Activated T-helper 2 cell treated with anti-CD3 and anti-CD28 coated beads, Interferon-gamma antibody, Interleukin-2, Interleukin-4, amounts not matched to agents 10 μg/mL and 5 μg/mL and 100 μg/mL, durations not matched to agents 14 hours and 24 hours and 36 hours (primary cell): ENCODE measurements at regions not wholly inside any gene's neighbourhood (a gene's known extent, or its start where the extent isn't known, plus 50 kb on each side); places are given as distances from the start of the nearest gene placed in this dataset.

Source experiments
- DNase-seq: peaks from one replicate; pipeline ENCODE4 v3.0.0; 2021; ENCODE audit warnings: low spot score
- H3K27ac Mint-ChIP-seq: one replicate; pipeline ENCODE4 v1.8.0; 2021; ENCODE audit warnings: mixed read lengths
- H3K27me3 Mint-ChIP-seq: one replicate; pipeline ENCODE4 v1.8.0; 2021; ENCODE audit warnings: low read depth, mixed read lengths
- H3K36me3 Mint-ChIP-seq: one replicate; pipeline ENCODE4 v1.8.0; 2021; ENCODE audit warnings: low read depth, mixed read lengths
- H3K4me1 Mint-ChIP-seq: one replicate; pipeline ENCODE4 v1.8.0; 2021; ENCODE audit warnings: low read depth, mixed read lengths
- H3K4me3 Mint-ChIP-seq: one replicate; pipeline ENCODE4 v1.8.0; 2021; ENCODE audit warnings: low read depth, mild to moderate bottlenecking, moderate library complexity, mixed read lengths
- H3K9me3 Mint-ChIP-seq: one replicate; pipeline ENCODE4 v1.8.0; 2021; ENCODE audit warnings: mixed read lengths
- intact Hi-C: fragments of 100-400 bp; cut with micrococcal nuclease; formaldehyde crosslinking; loops from one replicate; pipeline ENCODE4 v1.15.1; 2023

DNA sequence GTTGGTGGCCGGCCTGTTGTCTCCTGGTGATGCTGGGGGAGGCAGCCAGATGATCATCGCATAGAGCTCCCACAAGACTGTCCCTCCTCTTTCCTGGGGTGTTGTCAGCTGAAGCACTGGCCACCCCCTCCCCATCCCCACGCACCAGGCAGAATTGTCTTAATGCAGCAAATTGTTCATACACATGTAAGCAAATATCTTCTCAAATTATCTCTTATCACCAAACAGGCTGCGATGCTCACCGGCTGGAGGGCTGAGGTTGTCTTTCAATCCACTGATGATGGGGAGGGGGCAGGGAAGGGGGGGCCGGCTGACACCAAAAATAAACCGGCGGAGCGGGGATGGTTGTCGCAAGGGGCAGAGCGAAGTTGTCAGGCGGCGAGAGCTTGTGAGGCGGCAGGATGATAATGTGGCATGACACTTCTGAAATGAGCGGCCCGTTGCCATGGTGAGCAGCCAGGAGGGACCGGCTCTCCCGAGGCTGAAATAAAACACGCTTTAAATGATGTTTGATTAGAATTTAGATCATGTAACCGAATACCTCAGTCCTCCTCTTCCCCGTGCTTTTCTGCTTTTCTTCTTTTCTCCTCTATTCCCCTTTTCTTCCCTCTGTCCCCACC lies 59.8 kb downstream of the MRM1 start:
- H3K4me3 Mint-ChIP-seq: no peak overlapping the region
- H3K27ac Mint-ChIP-seq: no peak overlapping the region
- DNase-seq: no peak
- H3K27me3 Mint-ChIP-seq: peaks cover 24% of the 10 kb centered on the region
- no peaks in the 10 kb centered on the region for H3K9me3 Mint-ChIP-seq
- intact Hi-C loops: no loop called here
- no peaks in the 10 kb centered on the region for H3K36me3 Mint-ChIP-seq
- H3K4me1 Mint-ChIP-seq: no peaks in the 10 kb centered on the region

DNA sequence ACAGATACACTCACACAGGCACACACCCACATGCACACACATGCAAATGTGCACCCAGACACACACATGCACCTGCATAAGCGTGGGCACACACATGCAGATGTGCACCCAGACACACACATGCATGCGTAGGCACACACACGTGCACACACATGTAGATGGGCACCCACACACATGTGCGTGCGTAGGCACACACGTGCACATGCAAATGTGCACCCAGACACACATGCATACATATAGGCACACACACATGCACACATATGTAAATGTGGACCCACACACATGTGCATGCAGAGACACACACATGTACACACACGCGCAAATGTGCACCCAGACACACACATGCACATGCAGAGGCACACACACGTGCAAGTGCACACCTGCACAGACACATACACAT lies 60.3 kb downstream of the MRM1 start:
- no peaks in the 10 kb centered on the region for H3K9me3 Mint-ChIP-seq
- intact Hi-C loops: no loop called here
- no peak overlapping the region for H3K4me3 Mint-ChIP-seq
- H3K27me3 Mint-ChIP-seq: peaks cover 21% of the 10 kb centered on the region
- H3K4me1 Mint-ChIP-seq: no peaks in the 10 kb centered on the region
- H3K36me3 Mint-ChIP-seq: no peaks in the 10 kb centered on the region
- no peak for DNase-seq
- H3K27ac Mint-ChIP-seq: no peak overlapping the region

DNA sequence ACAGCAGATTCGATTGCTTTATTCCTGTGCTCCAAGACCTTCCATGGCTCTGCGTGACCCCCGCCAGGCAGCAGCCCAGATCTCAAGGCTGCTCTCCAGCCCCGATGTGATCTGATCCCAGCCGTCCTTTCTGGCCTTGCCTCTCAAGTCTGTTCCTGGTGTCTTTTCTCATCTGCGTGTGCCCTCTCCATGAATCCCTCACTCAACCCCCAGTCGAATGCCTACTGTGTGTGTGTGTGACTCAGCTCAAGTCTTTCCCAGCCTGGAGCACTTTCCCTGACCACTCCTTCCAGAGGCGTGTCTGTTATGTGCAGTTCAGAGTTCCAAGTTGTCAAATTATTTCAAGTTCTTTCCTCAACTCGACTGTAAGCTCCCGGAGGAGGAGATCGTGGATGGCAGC lies 64.0 kb downstream of the MRM1 start:
- H3K4me1 Mint-ChIP-seq: peaks cover 3% of the 10 kb centered on the region
- H3K9me3 Mint-ChIP-seq: no peaks in the 10 kb centered on the region
- intact Hi-C loops: no loop called here
- DNase-seq: no peak
- no peaks in the 10 kb centered on the region for H3K36me3 Mint-ChIP-seq
- H3K27me3 Mint-ChIP-seq: peaks cover 6% of the 10 kb centered on the region
- no peak overlapping the region for H3K27ac Mint-ChIP-seq
- H3K4me3 Mint-ChIP-seq: no peak overlapping the region

DNA sequence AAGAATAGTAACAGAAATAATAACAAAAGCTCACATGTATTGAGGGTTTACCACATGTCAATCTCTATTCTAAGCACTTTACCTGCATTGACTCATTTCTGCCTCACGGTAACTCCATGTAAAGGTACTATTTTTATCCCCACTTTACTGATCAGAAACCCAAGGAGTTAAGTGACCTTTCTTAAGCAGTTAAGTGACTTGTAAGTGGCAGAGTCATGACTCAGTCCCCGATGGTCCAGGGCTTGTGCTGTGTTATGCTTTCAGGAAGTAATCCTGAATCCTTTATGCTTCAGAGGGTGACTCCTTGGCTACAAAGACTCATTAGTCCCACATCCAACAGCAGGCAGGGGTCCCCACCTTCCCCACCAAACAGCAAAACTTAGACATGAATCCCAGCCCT lies 66.5 kb downstream of the MRM1 start:
- Mint-ChIP-seq H3K27ac (no peak overlapping the region), H3K36me3 (no peaks in the 10 kb centered on the region), H3K27me3 (peaks cover 4% of the 10 kb centered on the region), H3K4me3 (no peak overlapping the region), H3K9me3 (no peaks in the 10 kb centered on the region), H3K4me1 (peaks cover 6% of the 10 kb centered on the region)
- intact Hi-C loops: no loop called here
- no peak for DNase-seq

DNA sequence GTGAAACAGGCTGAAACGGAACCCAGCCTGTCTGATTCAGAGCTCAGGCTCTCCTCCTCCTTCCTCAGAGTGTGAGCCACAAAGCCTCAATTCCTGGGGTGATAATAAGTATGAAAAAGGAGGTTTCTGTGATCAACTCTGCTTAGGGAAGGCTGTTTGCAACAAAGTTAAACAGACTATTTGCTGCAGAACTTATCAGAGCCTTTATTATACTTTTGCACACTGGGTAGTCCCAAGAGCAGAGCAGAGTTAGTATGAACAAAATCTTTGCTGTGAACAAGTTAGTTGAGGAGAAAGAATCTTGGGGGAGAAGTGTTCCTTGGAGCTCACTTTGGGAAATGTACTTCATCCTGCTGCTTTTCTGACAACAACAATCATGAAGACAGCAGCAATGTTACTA lies 67.4 kb downstream of the MRM1 start:
- intact Hi-C loops: no loop called here
- H3K4me3 Mint-ChIP-seq: no peak overlapping the region
- H3K4me1 Mint-ChIP-seq: peaks cover 15% of the 10 kb centered on the region
- peaks cover 1% of the 10 kb centered on the region for H3K27me3 Mint-ChIP-seq
- H3K36me3 Mint-ChIP-seq: no peaks in the 10 kb centered on the region
- no peaks in the 10 kb centered on the region for H3K9me3 Mint-ChIP-seq
- no peak for DNase-seq
- H3K27ac Mint-ChIP-seq: no peak overlapping the region

DNA sequence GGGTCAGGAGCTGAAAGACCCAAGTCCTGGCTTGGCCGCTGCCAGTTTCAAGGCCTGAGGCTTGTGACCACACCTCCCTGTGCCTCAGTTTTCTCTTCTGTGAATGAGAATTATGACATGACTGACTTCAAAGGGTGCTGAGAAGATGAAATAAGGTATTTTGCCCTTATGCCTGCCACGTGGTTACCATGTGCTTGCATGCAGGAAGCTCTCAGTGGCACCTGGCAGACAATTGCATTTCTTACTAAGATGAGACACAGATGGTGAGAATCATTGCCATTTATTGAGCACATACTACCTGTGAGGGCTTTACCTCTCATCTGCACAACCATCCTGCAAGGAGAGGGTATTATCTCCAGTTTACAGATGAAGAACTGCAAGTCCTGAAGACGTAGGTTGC lies 69.8 kb downstream of the MRM1 start:
- Mint-ChIP-seq H3K27ac (no peak overlapping the region), H3K4me3 (no peak overlapping the region)

DNA sequence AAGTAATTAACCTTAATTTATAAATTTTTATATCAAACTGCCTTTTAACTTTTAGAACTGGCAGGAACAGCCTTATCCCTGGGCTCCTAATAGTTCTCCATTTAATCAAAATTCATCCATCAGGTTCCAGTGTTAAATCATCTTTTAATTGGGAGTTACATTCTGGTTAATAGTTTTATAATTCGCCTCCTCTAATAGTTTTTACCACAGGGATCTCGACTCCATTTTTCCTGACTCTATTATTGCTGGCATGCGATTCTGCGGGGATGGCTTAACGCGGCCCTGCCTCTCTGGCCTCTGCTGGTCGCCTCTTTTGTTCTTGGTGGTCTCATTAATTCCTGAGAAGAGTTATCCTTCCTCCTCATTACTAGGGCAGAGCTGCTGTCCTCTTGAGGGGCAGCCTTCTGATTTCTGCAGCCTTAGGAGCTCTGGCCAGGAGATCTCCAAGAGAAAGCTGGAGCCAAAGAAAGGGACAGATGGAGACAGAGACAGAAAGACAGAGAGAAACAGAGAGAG lies 71.1 kb downstream of the MRM1 start:
- Mint-ChIP-seq H3K4me1 (peaks cover 43% of the 10 kb centered on the region), H3K9me3 (no peaks in the 10 kb centered on the region), H3K36me3 (no peaks in the 10 kb centered on the region), H3K27me3 (peaks cover 1% of the 10 kb centered on the region), H3K27ac (peak overlapping the region; percentile 54), H3K4me3 (no peak overlapping the region)
- intact Hi-C loops: no loop called here
- DNase-seq: no peak

More for the DNA sequence above, 69.8 kb downstream of the MRM1 start:
- peaks cover 38% of the 10 kb centered on the region for H3K4me1 Mint-ChIP-seq
- no peak for DNase-seq
- peaks cover 1% of the 10 kb centered on the region for H3K27me3 Mint-ChIP-seq
- intact Hi-C loops: no loop called here
- H3K36me3 Mint-ChIP-seq: no peaks in the 10 kb centered on the region
- H3K9me3 Mint-ChIP-seq: no peaks in the 10 kb centered on the region

DNA sequence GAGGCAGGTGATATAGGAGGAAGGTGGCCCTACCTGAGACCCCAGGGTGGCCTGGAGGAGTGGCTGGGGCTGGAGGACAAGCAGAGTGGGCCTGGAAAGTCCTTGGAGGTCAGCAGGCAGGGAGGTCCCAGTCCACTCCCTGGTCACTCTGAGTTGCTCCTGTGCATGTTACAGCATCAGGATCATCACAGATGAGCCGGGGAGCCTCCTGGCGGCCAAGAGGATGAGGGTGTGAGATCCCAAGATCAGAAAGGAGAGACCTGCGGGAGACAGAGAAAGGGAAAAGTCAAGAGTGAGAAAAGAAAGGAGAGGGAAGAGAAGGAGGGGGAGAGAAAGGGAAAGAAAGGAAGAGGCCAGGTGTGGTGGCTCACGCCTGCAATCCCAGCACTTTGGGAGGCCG lies 71.7 kb downstream of the MRM1 start:
- intact Hi-C loops: no loop called here
- no peak for DNase-seq
- Mint-ChIP-seq H3K4me1 (peaks cover 43% of the 10 kb centered on the region), H3K27ac (peak overlapping the region; percentile 54), H3K36me3 (no peaks in the 10 kb centered on the region), H3K9me3 (no peaks in the 10 kb centered on the region), H3K4me3 (no peak overlapping the region), H3K27me3 (peaks cover 1% of the 10 kb centered on the region)

DNA sequence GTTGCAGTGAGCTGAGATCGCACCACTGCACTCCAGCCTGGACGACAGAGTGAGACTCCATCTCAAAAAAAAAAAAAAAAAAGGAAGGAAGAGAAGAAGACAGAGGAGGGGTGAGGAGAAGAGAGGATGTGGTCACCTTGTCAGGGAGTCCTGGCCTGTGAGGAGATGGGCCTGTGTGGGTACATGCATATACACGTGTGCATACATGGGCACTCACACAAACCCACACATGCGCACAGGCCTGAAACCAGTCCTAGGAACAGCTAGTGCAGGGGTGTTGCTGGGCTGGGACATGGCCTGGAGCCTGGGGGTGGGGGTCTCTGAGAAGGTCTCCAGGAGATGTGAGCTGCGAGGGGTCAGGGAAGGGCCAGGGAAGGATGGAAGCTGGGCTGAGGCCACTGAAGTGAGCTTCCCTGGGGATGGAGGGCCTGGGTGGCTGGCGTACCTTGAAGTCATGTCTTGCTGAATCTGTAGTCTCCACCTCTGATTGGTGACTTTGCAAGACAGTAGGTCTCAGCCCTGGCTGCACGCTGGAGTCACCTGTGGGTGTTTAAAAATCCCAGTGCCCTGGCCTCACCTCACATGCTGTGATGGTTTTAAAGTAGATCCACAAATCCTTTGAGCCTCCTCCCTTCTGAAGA lies 72.4 kb downstream of the MRM1 start:
- Mint-ChIP-seq H3K4me1 (peaks cover 43% of the 10 kb centered on the region), H3K27ac (peak overlapping the region; percentile 86)
- intact Hi-C loops: no loop called here

DNA sequence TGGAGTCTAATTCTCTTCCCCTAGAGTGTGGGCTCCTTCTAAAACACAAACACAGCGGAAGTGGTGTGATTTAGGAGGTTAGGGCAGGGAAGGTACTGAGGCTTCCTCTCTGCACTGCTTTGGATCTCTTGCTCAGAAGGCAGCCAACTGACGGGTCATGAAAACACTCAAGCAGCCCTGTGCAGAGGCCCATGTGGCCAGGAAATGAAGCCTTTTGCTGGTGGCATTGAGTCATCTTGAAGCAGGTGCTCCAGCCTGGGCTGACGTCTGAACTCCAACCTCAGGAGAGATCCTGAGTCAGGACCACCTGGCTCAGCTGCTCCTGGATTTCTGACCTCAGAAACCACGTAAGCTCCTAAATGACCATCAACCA lies 72.9 kb downstream of the MRM1 start:
- intact Hi-C loops: no loop called here
- Mint-ChIP-seq H3K4me1 (peaks cover 43% of the 10 kb centered on the region), H3K27ac (peak overlapping the region; percentile 86), H3K4me3 (no peak overlapping the region), H3K9me3 (no peaks in the 10 kb centered on the region), H3K27me3 (peaks cover 1% of the 10 kb centered on the region), H3K36me3 (no peaks in the 10 kb centered on the region)
- DNase-seq: peak; percentile 61

More for the DNA sequence above, 72.4 kb downstream of the MRM1 start:
- Mint-ChIP-seq H3K27me3 (peaks cover 1% of the 10 kb centered on the region), H3K9me3 (no peaks in the 10 kb centered on the region), H3K4me3 (no peak overlapping the region), H3K36me3 (no peaks in the 10 kb centered on the region)
- no peak for DNase-seq

DNA sequence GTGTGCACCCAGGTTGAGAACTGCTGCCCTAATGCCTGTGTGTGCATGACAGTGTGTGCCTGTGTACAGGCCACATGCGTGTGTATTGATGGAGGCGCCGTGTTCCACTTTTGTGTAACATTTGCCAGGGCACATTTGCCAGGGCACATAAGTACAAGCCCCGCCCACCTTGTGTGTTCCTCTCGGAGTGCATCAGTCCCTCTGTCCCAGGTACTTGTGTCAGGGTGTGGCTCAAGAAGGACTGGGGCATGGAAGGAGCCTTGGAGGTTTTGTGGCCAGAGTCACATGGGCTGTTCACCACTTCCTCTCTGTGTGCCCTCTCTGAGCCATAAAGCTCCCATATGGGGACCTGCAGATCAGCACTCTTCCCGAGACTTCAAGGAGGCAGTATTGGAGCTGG lies 73.9 kb downstream of the MRM1 start:
- Mint-ChIP-seq H3K9me3 (no peaks in the 10 kb centered on the region), H3K27me3 (no peaks in the 10 kb centered on the region), H3K36me3 (no peaks in the 10 kb centered on the region), H3K27ac (peak overlapping the region; percentile 73), H3K4me3 (peak overlapping the region; percentile 32), H3K4me1 (peaks cover 40% of the 10 kb centered on the region)
- DNase-seq: peak; percentile 39
- intact Hi-C loops: no loop called here

DNA sequence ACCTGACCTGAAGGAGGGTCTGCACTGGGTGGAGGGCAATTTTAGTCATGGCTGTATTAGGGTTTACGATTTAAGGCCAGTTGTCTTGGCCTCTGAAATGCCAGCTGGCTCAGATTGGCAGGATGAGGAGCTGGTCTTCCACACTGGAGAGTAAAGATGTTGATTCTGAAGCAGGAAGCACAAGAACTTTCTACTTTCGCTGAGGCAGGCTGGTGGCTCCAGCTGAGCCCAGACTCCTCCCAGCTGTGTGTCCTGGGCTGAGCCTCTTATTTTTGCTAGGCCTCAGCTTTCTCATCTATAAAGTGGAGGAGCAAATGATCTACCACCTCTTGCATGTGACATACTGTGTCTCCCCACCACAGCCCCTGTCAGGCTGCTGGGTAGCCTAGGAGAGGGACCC lies 74.4 kb downstream of the MRM1 start:
- Mint-ChIP-seq H3K27ac (peak overlapping the region; percentile 73), H3K36me3 (no peaks in the 10 kb centered on the region), H3K27me3 (no peaks in the 10 kb centered on the region), H3K4me1 (peaks cover 40% of the 10 kb centered on the region), H3K9me3 (no peaks in the 10 kb centered on the region), H3K4me3 (peak overlapping the region; percentile 32)
- peak; percentile 17 for DNase-seq
- intact Hi-C loops: no loop called here

DNA sequence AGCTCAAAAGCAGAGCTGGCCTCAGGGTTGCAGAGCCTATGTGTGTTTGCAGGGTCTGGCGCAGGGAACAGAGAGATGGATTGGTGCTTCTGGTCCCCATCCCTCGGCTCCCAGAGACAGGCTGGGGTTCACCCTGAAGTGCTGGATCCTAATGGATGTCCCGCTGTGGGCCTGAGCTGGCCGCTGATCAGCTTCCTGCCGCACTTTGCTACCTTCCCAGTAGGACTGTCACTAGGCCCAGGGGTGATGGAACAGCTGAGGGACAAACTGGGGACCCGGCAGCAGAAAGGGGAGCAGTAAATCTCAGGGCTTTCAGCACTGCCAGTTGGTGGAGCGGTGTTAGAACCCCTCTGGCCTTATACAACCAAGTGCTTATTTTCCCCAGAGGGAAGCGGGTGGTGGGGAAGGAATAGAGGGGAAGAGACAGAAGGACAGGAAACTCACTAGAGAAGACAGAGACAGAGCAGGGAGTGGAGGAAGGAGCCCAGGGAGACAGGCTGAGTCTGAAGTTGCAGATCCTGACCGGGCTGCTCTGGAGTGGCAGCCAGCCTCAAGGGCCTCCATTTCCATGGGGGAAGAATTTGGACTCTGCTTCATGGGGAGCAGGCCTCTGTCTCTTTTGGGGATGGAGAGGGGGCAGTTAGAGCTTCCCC lies 78.6 kb downstream of the MRM1 start:
- intact Hi-C loops: no loop called here
- no peaks in the 10 kb centered on the region for H3K27me3 Mint-ChIP-seq

More for the DNA sequence above, 78.6 kb downstream of the MRM1 start:
- H3K27ac Mint-ChIP-seq: no peak overlapping the region
- H3K4me1 Mint-ChIP-seq: peaks cover 18% of the 10 kb centered on the region
- H3K36me3 Mint-ChIP-seq: no peaks in the 10 kb centered on the region
- DNase-seq: no peak
- no peaks in the 10 kb centered on the region for H3K9me3 Mint-ChIP-seq
- H3K4me3 Mint-ChIP-seq: no peak overlapping the region
